GM19328 (cell line): ENCODE measurements at regions not wholly inside any gene's neighbourhood (a gene's known extent, or its start where the extent isn't known, plus 50 kb on each side); places are given as distances from the start of the nearest gene placed in this dataset.
"Not testable (repeated sequence)": the region's sequence is repeated elsewhere in the genome, so short reads cannot be mapped to it uniquely, and the experiment has no call there.

Experiments
- ATAC-seq: cut with Tn5 transposase; IDR thresholded peaks from one replicate; pipeline ENCODE4 v1.9.1; 2021; ENCODE audit warnings: mild to moderate bottlenecking, moderate library complexity; ENCODE audit not compliant: unreplicated experiment

DNA sequence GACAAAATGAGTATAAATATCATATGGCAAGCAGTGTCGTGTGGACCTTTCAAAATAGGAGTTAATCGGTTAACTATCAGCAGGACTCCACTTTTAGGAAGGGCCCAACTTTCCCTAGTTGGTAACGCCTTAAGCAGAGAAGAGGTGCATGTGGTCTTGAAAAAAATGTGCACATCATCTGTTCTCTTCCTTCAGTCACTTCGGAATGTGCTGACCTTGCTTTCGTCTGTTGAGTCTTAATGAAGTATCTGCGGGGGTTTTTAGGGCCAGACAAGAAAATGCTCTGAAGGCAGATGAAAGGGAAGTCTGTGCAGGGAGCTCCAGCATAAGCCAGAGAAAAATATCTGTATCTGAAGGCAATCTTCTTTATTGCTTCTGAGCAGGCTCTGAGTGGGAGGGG is 185.2 kb downstream of the AEBP2 start:
- ATAC-seq, result no peak

DNA sequence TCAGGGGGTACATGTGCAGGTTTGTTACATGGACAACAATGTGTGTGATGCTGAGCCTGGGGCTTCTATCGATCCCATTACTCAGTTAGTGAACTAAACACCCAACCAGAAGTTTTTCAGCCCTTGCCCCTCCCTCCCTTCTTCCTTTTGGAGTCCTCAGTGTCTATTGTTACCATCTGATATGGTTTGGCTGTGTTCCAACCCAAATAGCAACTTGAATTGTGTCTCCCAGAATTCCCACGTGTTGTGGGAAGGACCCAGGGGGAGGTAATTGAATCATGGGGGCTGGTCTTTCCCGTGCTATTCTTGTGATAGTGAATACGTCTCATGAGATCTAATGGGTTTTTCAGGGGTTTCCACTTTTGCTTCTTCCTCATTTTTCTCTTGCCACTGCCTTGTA is 186.3 kb downstream of the AEBP2 start:
- not testable (repeated sequence) for ATAC-seq

DNA sequence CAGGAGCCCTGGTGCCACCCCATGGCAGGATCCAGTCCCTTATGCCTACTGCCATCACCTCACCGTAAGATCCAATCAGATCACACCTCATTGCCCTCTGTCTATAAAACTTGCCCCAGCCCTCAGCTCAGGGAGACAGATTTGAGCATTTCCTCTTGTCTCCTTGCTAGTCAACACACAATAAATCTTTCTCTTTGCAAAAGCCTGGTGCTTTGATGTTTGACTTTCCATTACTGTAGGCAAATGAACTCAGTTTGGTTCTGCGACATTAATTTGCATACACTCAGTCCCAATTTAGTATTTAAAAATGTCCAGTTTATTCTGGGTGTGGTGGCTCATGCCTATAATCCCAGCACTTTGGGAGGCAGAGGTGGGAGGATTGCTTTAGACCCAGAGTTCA is 188.4 kb downstream of the AEBP2 start:
- ATAC-seq, result no peak

DNA sequence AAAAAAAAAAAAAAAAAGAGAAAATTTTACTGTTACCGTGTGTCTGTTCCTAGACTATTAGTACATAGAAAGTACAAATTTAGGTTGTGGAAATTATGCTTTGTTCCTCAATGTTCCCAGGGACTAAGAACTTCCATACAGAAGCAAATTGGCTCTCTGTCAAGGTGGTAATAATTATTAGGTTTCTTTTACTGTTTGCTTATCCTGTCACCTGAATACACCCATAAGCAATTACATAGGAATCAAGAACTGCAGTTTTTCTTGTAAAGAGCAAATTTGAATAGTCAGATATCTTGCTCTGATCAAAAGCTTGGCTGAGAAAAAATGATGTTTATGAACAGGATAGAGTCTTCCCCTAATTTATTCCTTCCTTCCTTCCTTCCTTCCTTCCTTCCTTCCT is 191.2 kb downstream of the AEBP2 start:
- ATAC-seq, result no peak

DNA sequence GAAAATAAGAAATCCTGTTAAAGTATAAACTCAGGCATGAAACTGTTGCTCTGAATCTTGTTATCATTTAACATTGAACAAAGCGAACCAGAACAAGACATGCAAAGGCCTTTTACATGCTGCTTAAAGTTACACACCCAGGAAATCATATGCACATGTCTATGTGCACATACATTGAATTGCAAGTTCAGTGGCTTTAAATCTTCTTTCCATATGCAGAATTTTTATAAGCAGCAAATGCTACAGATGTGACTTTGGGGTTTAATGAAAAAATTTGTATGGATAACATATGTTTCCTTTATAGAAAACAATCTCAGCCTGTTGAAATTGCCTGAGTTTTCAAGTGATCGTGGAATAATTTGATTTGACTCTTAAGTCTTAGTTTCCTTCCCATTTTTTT is 193.9 kb downstream of the AEBP2 start:
- ATAC-seq, result no peak

DNA sequence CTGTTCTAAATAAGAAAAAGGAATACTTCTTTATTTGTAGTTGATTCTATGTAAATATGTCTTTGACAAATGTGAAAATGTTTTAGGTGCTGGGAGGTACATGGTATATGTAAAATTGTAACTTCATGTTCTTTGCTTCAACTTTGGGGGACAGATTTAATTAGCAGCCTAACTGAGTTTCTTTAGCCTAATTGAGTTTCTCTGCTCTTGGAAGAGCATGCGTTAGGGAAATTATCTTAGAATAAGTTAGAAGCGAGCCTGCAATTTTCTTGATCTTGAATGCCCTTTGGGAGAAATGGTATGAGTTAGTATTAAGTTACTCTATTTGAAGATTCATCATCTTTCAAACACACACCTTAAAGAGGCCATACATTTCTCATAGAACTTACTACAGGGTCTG is 194.3 kb downstream of the AEBP2 start:
- no peak for ATAC-seq

DNA sequence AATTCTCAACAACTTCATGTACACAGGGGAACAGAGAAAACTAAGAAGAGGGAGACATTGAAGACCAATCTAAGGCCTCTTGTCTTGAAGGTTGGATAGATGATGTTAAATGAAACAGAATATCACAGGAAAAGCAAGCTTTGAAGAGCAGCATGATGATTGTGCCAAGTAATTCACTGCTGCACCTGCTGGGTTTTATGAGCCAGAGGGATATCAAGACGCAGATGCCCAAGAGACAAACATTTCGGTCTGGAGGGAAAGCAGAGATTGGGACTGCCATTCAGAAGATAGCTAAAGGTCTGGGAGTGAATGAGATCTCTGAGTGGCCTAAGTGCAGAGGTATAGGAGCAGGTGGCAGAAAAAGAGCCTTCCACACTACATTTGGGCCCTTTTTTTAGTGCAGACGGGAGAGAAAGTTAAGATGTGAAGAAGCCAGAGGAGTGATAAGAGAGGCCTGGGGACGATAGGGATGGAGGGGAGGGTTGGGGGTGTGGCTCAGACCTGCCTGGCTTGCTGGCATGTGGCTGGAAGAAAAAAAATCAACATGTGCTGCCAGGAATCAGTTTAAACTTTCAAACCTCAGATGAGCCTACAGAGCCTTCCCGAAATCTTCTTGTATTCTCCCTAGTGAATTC is 200.6 kb downstream of the AEBP2 start:
- ATAC-seq, result no peak

DNA sequence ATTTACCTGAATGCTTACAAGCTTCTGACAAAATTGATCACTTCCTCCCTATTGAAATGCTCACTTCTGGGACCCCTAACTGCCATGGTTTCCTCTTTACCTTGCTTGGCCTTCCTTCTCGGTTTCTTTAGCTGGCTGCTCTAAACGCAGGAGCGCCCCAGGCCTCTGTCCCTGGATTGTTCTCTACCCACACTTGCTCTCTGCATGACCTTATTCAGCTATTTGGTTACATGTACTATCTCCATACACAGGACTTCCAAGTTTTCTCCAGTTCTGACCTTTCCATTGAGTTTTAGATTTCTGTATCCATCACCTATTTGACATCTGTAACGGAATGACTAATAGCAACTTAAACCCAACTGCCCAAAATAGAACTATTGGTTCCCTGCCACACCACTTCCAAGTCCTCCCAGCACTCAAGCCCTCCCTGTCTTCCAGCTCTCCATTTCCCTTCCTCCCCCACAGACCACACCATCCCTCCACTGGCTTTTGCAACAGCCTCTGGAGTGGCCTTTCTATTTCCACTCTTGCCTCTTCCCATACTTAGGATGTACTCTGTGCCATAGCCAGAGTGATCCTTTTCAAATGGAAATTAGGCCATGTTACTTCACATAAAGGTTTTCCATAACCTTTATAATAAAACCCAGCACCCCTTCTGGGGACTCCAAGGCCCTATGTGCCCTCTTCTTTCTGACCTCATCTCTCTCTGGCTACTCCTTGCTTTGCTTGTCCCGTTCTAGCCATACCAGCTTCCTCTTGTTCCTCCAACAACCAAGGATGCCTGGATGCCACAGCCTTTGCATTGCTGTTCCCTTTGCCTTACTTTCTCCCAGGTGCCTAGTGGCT is 202.2 kb downstream of the AEBP2 start:
- ATAC-seq, result no peak

DNA sequence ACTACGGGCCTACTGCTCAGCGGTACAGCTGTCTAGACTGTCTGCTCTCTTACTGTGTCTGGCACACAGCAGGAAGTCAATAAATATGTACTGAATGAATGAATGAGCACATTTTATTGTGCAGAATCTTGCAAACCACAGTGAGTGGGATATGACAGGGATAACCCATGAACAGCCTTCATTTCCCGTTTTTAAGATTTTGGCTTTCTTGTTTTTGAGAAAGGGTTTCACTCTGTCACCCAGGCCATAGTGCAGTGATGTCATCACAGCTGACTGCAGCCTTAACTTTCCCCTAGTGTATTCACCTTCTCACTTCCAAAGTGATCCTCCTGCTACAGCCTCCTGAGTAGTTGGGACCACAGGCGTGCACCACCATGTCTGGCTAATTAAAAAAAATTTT is 203.1 kb downstream of the AEBP2 start:
- no peak for ATAC-seq

DNA sequence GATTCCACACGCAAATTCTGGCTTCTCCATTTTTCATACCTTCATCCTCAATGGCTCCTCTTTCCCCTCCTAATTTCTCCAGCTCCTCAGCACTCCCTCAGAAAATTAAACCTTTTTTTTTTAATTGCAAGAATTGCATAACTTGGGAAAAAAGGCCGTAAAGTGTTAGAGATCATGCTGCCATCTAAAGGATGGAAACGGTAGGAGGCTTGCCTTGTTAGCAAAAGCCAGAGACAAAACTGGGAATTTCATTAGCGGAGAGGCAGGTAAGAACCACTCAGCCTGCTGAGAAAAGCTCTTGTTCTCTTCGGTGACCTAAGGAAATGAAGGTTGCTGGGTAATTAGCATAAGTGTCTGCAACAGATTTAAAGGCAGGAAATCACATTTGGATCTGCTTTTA is 204.3 kb downstream of the AEBP2 start:
- ATAC-seq, result no peak

DNA sequence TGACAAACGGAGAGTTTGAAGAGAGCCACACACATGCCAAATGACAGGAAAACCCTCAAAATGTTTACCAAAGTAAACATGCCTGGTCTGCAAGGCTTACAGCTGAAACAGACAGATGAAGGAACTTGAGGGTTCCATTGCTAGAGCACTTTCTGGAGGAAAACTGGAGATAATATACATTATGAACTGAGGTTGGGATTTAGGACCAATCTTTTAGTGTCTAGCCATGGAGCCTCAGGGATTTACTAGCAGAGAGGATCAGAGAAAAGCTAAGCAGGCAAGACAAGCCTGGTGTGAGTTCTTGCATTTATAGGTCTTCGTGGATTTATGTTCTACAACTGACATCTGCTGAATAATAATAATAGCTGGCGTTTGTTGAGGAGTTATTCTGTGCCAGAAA is 205.3 kb downstream of the AEBP2 start:
- ATAC-seq, result no peak

DNA sequence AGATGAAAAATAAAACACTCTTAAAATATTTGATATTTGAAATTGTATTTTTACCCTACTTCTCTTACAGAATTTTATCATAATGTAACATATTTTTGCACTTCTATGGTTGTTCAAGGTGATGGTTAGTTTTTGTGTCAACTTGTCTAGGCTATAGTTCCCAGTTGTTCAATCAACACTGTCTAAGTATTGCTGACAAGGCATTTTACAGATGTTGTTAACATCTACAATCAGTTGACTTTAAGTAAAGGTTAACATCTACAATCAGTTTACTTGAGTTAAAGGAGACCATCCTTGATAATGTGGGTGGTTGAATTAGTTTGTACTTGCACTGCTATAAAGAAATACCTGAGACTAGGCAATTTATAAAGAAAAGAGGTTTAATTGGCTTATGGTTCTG is 206.5 kb downstream of the AEBP2 start:
- no peak for ATAC-seq

DNA sequence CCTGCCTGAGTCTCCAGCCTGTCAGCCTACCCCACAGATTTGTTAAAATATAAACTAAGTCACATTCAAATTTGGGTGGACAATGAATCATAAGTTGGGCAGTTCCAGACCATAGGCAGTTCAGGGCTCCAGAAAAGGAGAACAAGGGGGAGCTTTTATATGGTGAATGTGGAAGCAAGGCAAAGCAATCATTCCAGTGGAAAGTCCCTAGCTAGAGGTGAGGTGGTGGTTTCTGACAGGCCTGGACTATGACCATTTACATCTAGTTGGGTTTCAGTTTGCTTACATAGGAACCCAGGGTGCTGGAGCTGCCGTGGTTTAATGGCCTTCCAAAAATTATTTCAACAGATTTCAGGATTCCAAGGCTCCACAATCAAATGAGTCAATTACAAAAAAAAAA is 207.3 kb downstream of the AEBP2 start:
- ATAC-seq, result no peak

DNA sequence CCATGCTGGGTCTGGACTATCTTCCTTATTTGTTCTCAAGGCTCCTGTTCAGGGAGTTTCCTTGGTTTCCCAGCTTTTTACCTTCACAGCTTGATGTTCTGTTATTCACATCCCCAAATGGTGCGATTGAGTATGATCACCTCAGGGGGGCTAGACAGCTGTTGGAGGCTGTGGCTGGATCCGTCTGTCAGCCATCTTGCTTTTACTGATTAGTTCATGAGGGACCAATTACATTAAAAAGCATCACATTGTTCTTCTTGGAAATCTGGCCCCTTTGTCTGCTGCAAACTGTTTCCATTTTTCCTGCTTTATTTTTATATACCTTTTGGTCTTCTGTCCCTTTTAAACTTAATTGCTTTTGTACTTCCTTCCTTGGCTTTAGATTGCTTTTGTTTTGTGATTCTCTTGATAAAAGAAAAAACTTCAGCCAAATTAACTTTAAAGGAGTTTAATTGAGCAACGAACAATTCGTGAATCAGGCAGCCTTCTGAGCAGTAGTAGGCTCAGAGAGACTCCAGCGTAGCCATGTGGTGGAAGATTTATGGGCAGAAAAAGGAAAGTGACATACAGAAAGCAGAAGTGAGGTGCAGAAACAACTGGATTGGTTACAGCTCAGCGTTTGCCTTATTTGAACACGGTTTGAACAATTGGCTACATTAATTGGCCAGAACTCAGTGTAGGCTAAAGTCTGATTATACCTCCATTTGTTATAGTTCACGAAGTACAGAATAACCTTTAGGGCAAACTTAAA is 208.7 kb downstream of the AEBP2 start:
- ATAC-seq, result no peak

DNA sequence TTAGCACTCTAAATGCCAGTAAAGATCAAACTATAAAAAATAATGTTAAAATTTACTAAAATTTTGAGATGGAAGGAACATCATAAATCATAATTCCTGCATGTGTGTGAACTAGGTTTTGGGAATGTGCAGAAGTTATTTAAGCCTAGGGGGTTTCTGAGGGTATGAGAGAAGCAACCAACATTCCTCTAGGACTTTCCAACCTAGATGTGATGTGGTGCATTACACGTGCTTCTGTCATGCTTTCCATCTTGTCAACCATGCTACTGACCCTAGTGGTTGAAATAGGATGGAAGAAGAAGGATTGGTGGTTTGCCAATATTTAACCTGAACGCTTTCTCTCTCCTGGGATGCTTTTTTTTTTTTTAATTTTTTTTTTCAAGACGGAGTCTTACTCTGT is 209.3 kb downstream of the AEBP2 start:
- no peak for ATAC-seq

DNA sequence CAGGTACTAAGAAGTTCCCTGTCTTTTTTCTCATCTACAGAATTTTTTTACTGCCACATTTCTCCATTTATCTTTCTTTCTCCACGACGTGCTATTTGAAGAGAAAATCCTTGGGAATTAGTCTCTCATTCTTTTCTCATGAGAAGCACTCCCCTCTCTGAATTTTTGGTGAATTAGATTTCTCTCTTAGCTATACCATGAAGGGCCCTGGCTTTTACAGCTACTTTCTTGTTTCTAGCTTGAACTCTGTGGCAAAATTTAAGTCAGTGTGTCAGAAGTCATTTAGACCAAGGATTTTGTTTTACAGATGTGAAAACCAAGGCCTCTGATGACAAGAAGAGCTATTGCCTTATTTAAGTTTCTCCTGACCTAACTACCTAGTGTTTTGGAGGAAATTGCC is 213.1 kb downstream of the AEBP2 start:
- no peak for ATAC-seq

DNA sequence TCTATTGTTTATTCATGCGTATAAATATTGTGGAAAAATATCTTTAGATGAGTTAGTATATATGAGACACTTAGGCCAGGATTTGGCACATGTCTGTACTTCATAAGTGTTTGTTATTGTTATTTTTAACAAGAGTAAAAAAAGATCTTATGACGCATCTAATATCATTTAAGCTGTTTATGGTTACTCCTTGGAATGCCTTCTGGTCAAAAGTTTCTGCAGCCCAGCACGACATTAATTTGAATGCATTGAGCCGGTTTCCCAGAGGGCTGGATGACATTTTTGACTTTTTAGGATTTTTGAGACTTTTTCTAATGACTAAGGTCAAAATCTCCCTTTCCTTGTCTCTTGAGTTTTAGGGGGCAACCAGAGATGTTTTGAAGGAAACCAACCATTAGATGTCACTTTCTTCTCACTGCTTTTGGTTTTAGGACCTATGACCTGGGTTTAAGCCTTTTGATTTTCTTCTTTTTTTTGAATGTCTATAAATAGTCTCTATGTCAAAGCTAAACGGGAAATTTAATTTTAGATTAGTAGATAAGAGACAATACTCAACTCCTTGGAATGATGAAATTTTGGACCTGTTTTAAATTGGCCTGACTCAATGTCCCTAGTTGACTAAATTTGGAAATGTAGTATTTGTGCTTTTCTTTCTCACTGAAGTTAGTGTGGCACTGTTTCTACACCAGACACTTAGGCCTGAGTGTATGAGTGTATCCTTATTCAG is 215.5 kb downstream of the AEBP2 start:
- ATAC-seq, result no peak

DNA sequence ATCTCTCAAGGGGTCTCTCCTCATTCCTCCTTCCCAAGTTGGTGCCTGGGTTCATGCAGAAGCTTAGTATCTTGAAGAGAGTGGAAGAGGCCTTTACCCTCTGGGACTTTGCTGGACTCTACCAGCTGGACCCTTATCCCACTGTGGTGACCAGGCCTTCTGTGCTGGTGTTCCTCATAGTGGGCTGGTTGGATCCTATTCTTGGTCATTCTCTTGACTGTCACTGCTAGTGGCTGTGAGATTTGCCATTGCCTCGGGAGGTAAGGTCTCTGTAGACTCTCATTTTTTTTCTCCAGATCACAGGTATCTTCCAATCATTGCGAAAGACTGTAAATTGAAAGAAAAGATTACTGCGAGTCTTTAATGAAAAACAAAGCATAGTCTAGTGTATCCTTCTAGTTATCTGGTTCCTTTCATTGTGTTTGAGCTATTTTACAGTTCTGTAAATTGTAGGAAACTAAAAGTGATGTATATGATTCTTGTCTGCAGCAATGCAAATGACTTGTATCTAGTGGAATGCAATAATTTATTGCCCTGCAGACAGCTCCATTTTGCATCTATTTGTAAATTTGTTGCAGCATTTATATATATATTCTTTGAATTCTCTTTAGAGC is 217.9 kb downstream of the AEBP2 start:
- ATAC-seq, result no peak

DNA sequence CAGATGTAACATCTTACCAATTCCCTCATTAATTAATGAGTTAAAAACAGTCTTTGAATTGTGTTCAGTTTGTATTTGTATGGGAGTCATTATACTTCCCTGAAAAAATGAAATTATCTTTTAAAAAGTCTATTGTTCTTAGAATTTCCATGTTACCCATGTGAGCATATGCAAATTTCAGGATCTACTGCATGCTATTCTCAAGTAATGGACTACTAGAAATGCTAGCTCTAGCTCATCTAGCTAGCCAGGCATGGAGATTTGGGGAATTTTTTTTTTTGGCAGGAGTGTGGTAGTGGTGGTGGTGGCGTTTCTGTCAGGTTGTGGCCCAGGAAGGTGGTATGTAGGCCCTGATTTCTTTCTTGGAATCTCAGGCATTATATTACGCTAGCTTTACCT is 218.4 kb downstream of the AEBP2 start:
- ATAC-seq, result no peak

DNA sequence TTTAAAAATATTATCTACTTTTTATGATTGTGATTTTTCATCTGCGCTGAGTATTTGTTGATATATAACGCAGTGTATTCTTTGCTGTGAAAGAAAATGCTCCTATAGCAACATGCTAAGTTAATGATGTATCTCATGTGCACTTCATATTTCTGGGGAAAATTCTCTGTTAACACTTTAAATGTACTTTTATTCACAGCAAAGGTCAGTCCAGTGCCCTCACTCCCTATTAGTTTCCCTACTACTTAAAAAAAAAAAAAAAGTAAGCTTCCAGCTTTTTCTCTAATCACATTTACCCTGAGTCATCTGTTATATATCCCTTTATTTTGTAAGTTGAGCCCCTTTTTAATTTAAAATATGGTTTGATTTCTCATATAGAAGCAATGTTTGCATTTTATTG is 219.8 kb downstream of the AEBP2 start:
- ATAC-seq, result no peak

DNA sequence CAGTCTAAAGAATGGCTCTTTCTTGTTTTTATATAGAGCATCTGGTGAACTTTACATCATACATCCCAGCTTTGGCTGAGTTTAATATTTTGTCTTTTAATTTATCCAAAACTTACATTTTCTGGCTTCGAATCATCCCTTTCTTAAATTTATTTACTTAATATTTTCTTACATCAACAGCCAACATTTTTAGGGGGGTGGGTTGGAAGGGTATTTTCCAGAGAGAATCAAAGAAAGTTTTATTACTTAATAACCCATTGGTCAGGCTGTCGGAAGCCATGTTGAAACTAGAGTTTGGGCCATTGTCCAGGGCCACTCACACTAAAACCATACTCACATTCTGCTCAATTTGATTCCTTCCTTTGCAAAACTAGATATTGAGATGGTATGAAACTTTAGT is 220.2 kb downstream of the AEBP2 start:
- ATAC-seq, result no peak
